ENCODE measurements at regions not wholly inside any gene's neighbourhood (a gene's known extent, or its start where the extent isn't known, plus 50 kb on each side); places are given as distances from the start of the nearest gene placed in this dataset.

DNA sequence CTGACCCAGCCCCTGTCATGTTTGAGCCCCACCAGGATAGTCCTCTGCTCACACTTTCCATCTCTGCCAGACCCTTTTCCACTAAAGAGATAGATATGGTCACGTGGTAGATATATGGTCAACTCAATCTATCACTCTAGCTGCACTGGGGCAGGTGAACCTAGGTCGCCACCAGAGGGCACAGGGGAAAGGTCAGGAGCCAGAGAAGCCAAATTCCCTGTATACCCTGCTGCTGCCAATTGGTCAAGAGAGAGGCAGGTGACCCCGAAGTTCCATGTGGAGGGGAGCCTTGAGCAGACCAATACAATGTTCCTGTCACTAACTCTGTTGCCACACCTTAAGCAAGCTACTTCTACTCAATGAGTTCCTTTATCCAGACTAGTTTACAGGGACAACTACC, 101.1 kb upstream of the GALNT18 start:
- TF ChIP-seq, protein P1, sequence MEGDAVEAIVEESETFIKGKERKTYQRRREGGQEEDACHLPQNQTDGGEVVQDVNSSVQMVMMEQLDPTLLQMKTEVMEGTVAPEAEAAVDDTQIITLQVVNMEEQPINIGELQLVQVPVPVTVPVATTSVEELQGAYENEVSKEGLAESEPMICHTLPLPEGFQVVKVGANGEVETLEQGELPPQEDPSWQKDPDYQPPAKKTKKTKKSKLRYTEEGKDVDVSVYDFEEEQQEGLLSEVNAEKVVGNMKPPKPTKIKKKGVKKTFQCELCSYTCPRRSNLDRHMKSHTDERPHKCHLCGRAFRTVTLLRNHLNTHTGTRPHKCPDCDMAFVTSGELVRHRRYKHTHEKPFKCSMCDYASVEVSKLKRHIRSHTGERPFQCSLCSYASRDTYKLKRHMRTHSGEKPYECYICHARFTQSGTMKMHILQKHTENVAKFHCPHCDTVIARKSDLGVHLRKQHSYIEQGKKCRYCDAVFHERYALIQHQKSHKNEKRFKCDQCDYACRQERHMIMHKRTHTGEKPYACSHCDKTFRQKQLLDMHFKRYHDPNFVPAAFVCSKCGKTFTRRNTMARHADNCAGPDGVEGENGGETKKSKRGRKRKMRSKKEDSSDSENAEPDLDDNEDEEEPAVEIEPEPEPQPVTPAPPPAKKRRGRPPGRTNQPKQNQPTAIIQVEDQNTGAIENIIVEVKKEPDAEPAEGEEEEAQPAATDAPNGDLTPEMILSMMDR (conservative IDR thresholded peaks at IDR 0.05; ENCODE audit: low read depth in 2 of 2): peak; percentile 35 to 55; a peak in 2 of 4 replicates
- TF ChIP-seq, protein P2, sequence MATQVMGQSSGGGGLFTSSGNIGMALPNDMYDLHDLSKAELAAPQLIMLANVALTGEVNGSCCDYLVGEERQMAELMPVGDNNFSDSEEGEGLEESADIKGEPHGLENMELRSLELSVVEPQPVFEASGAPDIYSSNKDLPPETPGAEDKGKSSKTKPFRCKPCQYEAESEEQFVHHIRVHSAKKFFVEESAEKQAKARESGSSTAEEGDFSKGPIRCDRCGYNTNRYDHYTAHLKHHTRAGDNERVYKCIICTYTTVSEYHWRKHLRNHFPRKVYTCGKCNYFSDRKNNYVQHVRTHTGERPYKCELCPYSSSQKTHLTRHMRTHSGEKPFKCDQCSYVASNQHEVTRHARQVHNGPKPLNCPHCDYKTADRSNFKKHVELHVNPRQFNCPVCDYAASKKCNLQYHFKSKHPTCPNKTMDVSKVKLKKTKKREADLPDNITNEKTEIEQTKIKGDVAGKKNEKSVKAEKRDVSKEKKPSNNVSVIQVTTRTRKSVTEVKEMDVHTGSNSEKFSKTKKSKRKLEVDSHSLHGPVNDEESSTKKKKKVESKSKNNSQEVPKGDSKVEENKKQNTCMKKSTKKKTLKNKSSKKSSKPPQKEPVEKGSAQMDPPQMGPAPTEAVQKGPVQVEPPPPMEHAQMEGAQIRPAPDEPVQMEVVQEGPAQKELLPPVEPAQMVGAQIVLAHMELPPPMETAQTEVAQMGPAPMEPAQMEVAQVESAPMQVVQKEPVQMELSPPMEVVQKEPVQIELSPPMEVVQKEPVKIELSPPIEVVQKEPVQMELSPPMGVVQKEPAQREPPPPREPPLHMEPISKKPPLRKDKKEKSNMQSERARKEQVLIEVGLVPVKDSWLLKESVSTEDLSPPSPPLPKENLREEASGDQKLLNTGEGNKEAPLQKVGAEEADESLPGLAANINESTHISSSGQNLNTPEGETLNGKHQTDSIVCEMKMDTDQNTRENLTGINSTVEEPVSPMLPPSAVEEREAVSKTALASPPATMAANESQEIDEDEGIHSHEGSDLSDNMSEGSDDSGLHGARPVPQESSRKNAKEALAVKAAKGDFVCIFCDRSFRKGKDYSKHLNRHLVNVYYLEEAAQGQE (IDR thresholded peaks at IDR 0.05; ENCODE audit: unreplicated experiment): no peak
- TF ChIP-seq JUNB (IDR thresholded peaks at IDR 0.05; ENCODE audit: unreplicated experiment) (no peak), NANOG (IDR thresholded peaks at IDR 0.05; ENCODE audit: borderline replicate concordance) (no peak), STAT1 (IDR thresholded peaks at IDR 0.05; ENCODE audit: unreplicated experiment) (no peak)
- DNase-seq (ENCODE audit: low spot score): peak; percentile 24
- Histone ChIP-seq H3K4me1 (ENCODE audit: insufficient read depth) (no peaks in the 10 kb centered on the region), H3K9me2 (ENCODE audit: insufficient read depth) (no peaks in the 10 kb centered on the region), H4K20me1 (replicated peaks; ENCODE audit: insufficient read depth) (no peaks in the 10 kb centered on the region), H2AFZ (no peak overlapping the region), H3K36me3 (ENCODE audit: insufficient read depth) (no peaks in the 10 kb centered on the region), H3K4me3 (no peak overlapping the region), H3K27me3 (ENCODE audit: insufficient read depth) (no peaks in the 10 kb centered on the region), H3K27ac (ENCODE audit: low read depth) (no peak overlapping the region), H3K4me2 (no peak overlapping the region), H3F3A (replicated peaks; ENCODE audit: low read depth) (no peaks in the 10 kb centered on the region), H3K79me2 (replicated peaks; ENCODE audit: insufficient read depth) (no peaks in the 10 kb centered on the region)
- peak; percentile 79 for ATAC-seq
- Mint-ChIP-seq H3K4me3 (no peak overlapping the region), H3K36me3 (ENCODE audit: low read depth) (peaks cover 2% of the 10 kb centered on the region; the same call in 1 of the 3 replicates), H3K9me3 (peaks cover 13% of the 10 kb centered on the region; the same call in 2 of the 3 replicates), H3K27me3 (ENCODE audit: insufficient read depth, low read depth, poor library complexity) (peaks cover 2% of the 10 kb centered on the region), H3K4me1 (no peaks in the 10 kb centered on the region), H3K27ac (no peak overlapping the region)

DNA sequence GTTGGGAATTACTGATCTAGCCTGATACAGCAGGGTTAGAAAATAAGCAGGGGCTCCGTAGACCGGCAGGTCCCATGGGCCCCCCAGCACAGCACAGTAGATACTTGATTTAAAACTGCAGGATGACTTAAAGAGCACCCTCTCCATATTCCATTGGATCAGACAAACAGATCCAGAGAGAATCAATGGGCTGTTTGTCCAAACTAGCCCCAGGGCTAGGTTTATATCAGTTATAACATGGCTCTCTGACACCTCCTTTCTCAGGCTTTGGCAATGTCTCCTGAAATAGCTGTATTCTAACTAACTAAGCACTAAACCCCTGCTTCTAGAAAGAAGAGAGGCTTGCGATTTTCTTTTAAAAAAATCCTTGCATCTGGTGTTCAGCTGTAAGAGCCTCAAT, 100.4 kb upstream of the GALNT18 start:
- H3K79me2 ChIP-seq (replicated peaks; ENCODE audit: insufficient read depth): no peaks in the 10 kb centered on the region
- H3K4me1 ChIP-seq (ENCODE audit: insufficient read depth): no peaks in the 10 kb centered on the region
- H3K27me3 ChIP-seq (ENCODE audit: insufficient read depth): no peaks in the 10 kb centered on the region
- no peaks in the 10 kb centered on the region for H3K4me1 Mint-ChIP-seq
- H4K20me1 ChIP-seq (replicated peaks; ENCODE audit: insufficient read depth): no peaks in the 10 kb centered on the region
- no peak overlapping the region for H2AFZ ChIP-seq
- no peaks in the 10 kb centered on the region for H3K9me2 ChIP-seq (ENCODE audit: insufficient read depth)
- no peak for TF ChIP-seq STAT1 (IDR thresholded peaks at IDR 0.05; ENCODE audit: unreplicated experiment)
- no peak for TF ChIP-seq NANOG (IDR thresholded peaks at IDR 0.05; ENCODE audit: borderline replicate concordance)
- H3K4me2 ChIP-seq: no peak overlapping the region
- DNase-seq (ENCODE audit: low spot score): no peak
- H3F3A ChIP-seq (replicated peaks; ENCODE audit: low read depth): no peaks in the 10 kb centered on the region
- H3K36me3 Mint-ChIP-seq (ENCODE audit: low read depth): peaks cover 6% of the 10 kb centered on the region; the same call in 2 of the 3 replicates
- ATAC-seq: no peak
- no peaks in the 10 kb centered on the region for H3K36me3 ChIP-seq (ENCODE audit: insufficient read depth)
- no peak overlapping the region for H3K27ac Mint-ChIP-seq
- no peak overlapping the region for H3K4me3 Mint-ChIP-seq
- H3K4me3 ChIP-seq: no peak overlapping the region
- peaks cover 19% of the 10 kb centered on the region for H3K9me3 Mint-ChIP-seq
- H3K27ac ChIP-seq (ENCODE audit: low read depth): no peak overlapping the region
- peaks cover 2% of the 10 kb centered on the region for H3K27me3 Mint-ChIP-seq (ENCODE audit: insufficient read depth, low read depth, poor library complexity)
